ENCODE measurements at regions not wholly inside any gene's neighbourhood (a gene's known extent, or its start where the extent isn't known, plus 50 kb on each side); places are given as distances from the start of the nearest gene placed in this dataset.

DNA sequence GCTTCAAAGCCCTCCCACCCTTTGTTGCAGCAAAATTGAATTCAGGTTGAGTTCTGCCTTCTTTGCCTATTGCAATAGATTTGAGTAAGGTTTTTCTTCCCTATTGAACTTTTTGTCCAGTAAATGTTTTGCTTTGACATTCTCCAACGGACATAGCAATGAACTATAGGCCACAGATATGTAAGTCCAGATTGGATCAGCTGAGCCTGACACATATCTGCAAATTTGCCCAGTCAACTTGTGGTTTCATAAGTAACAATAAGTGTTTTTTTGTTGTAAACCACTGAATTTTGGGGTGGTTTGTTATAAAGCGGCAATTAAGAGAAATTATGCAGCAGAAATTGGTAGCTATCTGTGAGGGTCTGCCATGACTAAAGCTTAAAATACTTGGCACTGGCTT lies 332.1 kb upstream of the SORCS1 start:
- Histone ChIP-seq H3K9me3 (no peaks in the 10 kb centered on the region), H3K27me3 (no peaks in the 10 kb centered on the region), H3K4me1 (ENCODE audit: insufficient read depth) (no peaks in the 10 kb centered on the region), H3K36me3 (no peaks in the 10 kb centered on the region), H3K27ac (no peak overlapping the region), H3K4me3 (no peak overlapping the region)
- DNase-seq = no peak
- 16 to 81% (median 48%) methylated on average over 2 of the region's 2 CpGs for WGBS, 3 donors
- TF ChIP-seq POLR2A (IDR thresholded peaks at IDR 0.05) (no peak), EP300 (IDR thresholded peaks at IDR 0.05) (no peak)
- TF ChIP-seq, protein P1, sequence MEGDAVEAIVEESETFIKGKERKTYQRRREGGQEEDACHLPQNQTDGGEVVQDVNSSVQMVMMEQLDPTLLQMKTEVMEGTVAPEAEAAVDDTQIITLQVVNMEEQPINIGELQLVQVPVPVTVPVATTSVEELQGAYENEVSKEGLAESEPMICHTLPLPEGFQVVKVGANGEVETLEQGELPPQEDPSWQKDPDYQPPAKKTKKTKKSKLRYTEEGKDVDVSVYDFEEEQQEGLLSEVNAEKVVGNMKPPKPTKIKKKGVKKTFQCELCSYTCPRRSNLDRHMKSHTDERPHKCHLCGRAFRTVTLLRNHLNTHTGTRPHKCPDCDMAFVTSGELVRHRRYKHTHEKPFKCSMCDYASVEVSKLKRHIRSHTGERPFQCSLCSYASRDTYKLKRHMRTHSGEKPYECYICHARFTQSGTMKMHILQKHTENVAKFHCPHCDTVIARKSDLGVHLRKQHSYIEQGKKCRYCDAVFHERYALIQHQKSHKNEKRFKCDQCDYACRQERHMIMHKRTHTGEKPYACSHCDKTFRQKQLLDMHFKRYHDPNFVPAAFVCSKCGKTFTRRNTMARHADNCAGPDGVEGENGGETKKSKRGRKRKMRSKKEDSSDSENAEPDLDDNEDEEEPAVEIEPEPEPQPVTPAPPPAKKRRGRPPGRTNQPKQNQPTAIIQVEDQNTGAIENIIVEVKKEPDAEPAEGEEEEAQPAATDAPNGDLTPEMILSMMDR (IDR thresholded peaks at IDR 0.05) = no peak
- intact Hi-C loops (cut with DNase I) = no loop called here

DNA sequence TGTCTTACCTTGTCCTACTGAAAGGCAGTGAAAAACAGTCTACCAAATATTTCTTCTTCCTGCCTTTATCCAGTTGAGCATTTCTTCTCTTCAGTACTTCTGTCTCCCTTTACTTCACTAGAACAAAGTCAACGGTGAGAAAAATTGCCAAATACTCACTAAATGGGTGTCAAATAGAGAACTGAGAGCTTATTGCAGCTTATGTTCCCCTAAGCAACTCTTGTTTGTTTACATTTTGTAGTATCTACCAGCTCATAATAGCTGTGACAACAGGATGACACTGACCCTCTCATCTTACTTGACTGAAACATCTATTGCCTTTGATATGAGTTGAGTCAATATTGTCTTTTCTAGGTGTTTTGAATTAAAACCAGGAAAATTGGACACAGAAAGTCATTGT lies 327.9 kb upstream of the SORCS1 start:
- WGBS, 3 donors = 77 to 82% (median 78%) methylated on average over 1 of the region's 1 CpG
- no peak for DNase-seq

DNA sequence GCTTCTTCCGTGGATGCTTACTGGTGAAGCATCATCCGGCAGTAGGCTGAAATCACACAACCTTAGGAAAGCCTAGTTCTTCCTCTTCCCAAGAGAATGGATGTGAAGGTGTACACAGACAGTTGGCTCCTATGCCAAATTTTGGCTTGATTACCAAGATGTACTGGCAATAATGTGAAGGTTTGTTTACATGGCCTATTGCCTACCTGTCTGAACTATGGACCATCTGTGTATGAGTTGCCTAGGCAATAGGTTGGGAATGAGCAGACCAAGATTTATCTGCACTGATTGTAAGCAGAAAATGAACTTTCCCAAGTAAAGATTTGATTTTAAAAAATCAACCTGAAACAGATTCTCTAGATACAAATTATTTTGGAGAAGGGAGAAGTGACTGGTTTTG lies 325.9 kb upstream of the SORCS1 start:
- 67 to 97% (median 94%) methylated on average over 2 of the region's 2 CpGs for WGBS, 3 donors
- DNase-seq = no peak

More for the DNA sequence above, 327.9 kb upstream of the SORCS1 start:
- H3K4me3 ChIP-seq = no peak overlapping the region
- H3K4me1 ChIP-seq (ENCODE audit: insufficient read depth) = no peaks in the 10 kb centered on the region
- no peaks in the 10 kb centered on the region for H3K36me3 ChIP-seq
- no peaks in the 10 kb centered on the region for H3K9me3 ChIP-seq
- TF ChIP-seq, protein P1 (IDR thresholded peaks at IDR 0.05) = no peak
- TF ChIP-seq EP300 (IDR thresholded peaks at IDR 0.05) (no peak), POLR2A (IDR thresholded peaks at IDR 0.05) (no peak)
- intact Hi-C loops (cut with DNase I) = no loop called here
- no peak overlapping the region for H3K27ac ChIP-seq
- no peaks in the 10 kb centered on the region for H3K27me3 ChIP-seq

GRCh38 chr10:107487284-107487683 lies 322.8 kb upstream of the SORCS1 start:
- intact Hi-C loops (cut with DNase I) = no loop called here
- Histone ChIP-seq H3K4me1 (ENCODE audit: insufficient read depth) (no peaks in the 10 kb centered on the region), H3K4me3 (no peak overlapping the region), H3K27ac (no peak overlapping the region), H3K9me3 (no peaks in the 10 kb centered on the region), H3K36me3 (no peaks in the 10 kb centered on the region), H3K27me3 (no peaks in the 10 kb centered on the region)
- TF ChIP-seq EP300 (IDR thresholded peaks at IDR 0.05) (no peak), POLR2A (IDR thresholded peaks at IDR 0.05) (no peak)
- TF ChIP-seq, protein P1 (IDR thresholded peaks at IDR 0.05) = no peak
- WGBS, 3 donors = 63 to 69% (median 68%) methylated on average over 4 of the region's 4 CpGs
- no peak for DNase-seq

More for the DNA sequence above, 325.9 kb upstream of the SORCS1 start:
- H3K4me1 ChIP-seq (ENCODE audit: insufficient read depth) = no peaks in the 10 kb centered on the region
- H3K9me3 ChIP-seq = no peaks in the 10 kb centered on the region
- intact Hi-C loops (cut with DNase I) = no loop called here
- no peak for TF ChIP-seq EP300 (IDR thresholded peaks at IDR 0.05)
- TF ChIP-seq POLR2A (IDR thresholded peaks at IDR 0.05) = no peak
- TF ChIP-seq, protein P1 (IDR thresholded peaks at IDR 0.05) = no peak
- no peak overlapping the region for H3K27ac ChIP-seq
- H3K4me3 ChIP-seq = no peak overlapping the region
- H3K27me3 ChIP-seq = no peaks in the 10 kb centered on the region
- no peaks in the 10 kb centered on the region for H3K36me3 ChIP-seq

Data from ovary (tissue), 7 donors.